ENCODE measurements at regions not wholly inside any gene's neighbourhood (a gene's known extent, or its start where the extent isn't known, plus 50 kb on each side); places are given as distances from the start of the nearest gene placed in this dataset.
A peak's percentile ranks its signal among the peaks of the same experiment; 100 is the strongest.
"Not testable (repeated sequence)": the region's sequence is repeated elsewhere in the genome, so short reads cannot be mapped to it uniquely, and the experiment has no call there.

DNA sequence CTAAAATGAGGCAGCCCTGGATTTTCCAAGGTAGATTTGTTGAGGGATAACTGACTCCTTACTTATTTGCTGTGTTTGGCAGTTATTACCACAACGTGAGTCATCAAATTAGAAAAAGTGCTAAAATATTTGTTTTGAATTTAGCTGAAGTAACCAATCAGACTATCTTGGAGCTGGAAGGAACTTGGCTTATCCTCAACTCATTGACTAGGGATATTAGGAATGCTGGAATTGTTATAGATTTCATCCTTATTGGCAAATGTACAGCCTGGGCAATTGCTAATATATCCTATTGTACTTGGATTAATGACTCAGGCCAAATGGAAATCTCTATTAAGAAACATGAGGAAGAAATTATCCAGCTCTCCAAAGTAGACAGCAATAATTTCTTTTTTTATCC is 1189.0 kb upstream of the LRRN3 start:
- ATAC-seq (ENCODE audit: low read depth): no peak
- no peak overlapping the region for H3K27ac ChIP-seq (ENCODE audit: insufficient read depth, low read length)
- no peak overlapping the region for H2AK5ac ChIP-seq (ENCODE audit: low read depth, low read length)
- H3K56ac ChIP-seq (ENCODE audit: extremely low read depth, insufficient read depth, low read length): no peak overlapping the region
- H2BK15ac ChIP-seq (ENCODE audit: low read depth, low read length): no peak overlapping the region
- no peaks in the 10 kb centered on the region for H3K9me3 ChIP-seq (ENCODE audit: control insufficient read depth, insufficient read depth, low read length)
- H3K23ac ChIP-seq (ENCODE audit: low read depth, low read length): no peak overlapping the region
- H3K9ac ChIP-seq (ENCODE audit: low read depth, low read length): no peak overlapping the region
- H3K14ac ChIP-seq (replicated peaks; ENCODE audit: low read depth, low read length): no peak overlapping the region
- no peaks in the 10 kb centered on the region for H3K36me3 ChIP-seq (ENCODE audit: control insufficient read depth, insufficient read depth, low read length)
- H3K79me1 ChIP-seq (ENCODE audit: low read depth in 1 of 2, low read length in 2 of 2): no peaks in the 10 kb centered on the region
- H4K20me1 ChIP-seq (ENCODE audit: insufficient read depth, low read length): no peaks in the 10 kb centered on the region
- DNase-seq: peak; percentile 25
- dilution Hi-C loops (cut with HindIII; ENCODE audit: low sequenced_read_pairs, unreplicated experiment): no loop called here
- H3K4ac ChIP-seq (ENCODE audit: low read depth, low read length): no peak overlapping the region
- no peak overlapping the region for H3K4me2 ChIP-seq (ENCODE audit: low read depth, low read length)
- no peak overlapping the region for H2BK120ac ChIP-seq (ENCODE audit: low read depth, low read length)
- in situ Hi-C loops (cut with MboI; ENCODE audit: low sequenced_read_pairs): no loop called here
- H2AFZ ChIP-seq (replicated peaks; ENCODE audit: low read length, poor library complexity): no peak overlapping the region
- H4K5ac ChIP-seq (ENCODE audit: low read depth, low read length): no peak overlapping the region
- H4K8ac ChIP-seq (ENCODE audit: low read depth in 2 of 2, low read length in 2 of 2): no peak overlapping the region
- H3K4me1 ChIP-seq (ENCODE audit: control insufficient read depth, insufficient read depth, low read length): no peaks in the 10 kb centered on the region
- no peak overlapping the region for H4K91ac ChIP-seq (ENCODE audit: insufficient read depth, low read depth, low read length)
- BruUV-seq (replicated peaks): no TSS peak
- no peak overlapping the region for H2AK9ac ChIP-seq (replicated peaks; ENCODE audit: low read depth, low read length, poor library complexity)
- TF ChIP-seq RAD21 (IDR thresholded peaks at IDR 0.05; ENCODE audit: low read length) (no peak), MAFK (IDR thresholded peaks at IDR 0.05; ENCODE audit: low read depth, low read length) (no peak), CEBPB (IDR thresholded peaks at IDR 0.05; ENCODE audit: low read depth, low read length) (no peak), MAZ (IDR thresholded peaks at IDR 0.05; ENCODE audit: borderline replicate concordance, low read depth, low read length) (no peak)
- CTCF ChIA-PET: interaction anchor here (0.6 kb wide), 1 partner anchor 26 kb away, joined by 3 read pairs; no protein-coding TSS in a partner anchor
- H2BK5ac ChIP-seq (ENCODE audit: low read depth, low read length, poor library complexity, severe bottlenecking): no peak overlapping the region
- no peaks in the 10 kb centered on the region for H3K9me1 ChIP-seq (ENCODE audit: insufficient read depth, low read length)
- no peak overlapping the region for H2BK20ac ChIP-seq (ENCODE audit: low read depth, low read length)
- intact Hi-C loops (cut with micrococcal nuclease): no loop called here
- no peak overlapping the region for H3K18ac ChIP-seq (ENCODE audit: low read depth, low read length)
- WGBS, 2 experiments (ENCODE audit: extremely low coverage in 2 of 2, insufficient read length in 1 of 2): no CpG with 5 or more reads among the region's 1 CpG
- no peaks in the 10 kb centered on the region for H3K27me3 ChIP-seq (ENCODE audit: control insufficient read depth, insufficient read depth, low read length)
- no peak overlapping the region for H3K4me3 ChIP-seq (ENCODE audit: insufficient read depth, low read depth, low read length)
- POLR2A ChIA-PET (ENCODE audit: unreplicated experiment): no interaction called here

DNA sequence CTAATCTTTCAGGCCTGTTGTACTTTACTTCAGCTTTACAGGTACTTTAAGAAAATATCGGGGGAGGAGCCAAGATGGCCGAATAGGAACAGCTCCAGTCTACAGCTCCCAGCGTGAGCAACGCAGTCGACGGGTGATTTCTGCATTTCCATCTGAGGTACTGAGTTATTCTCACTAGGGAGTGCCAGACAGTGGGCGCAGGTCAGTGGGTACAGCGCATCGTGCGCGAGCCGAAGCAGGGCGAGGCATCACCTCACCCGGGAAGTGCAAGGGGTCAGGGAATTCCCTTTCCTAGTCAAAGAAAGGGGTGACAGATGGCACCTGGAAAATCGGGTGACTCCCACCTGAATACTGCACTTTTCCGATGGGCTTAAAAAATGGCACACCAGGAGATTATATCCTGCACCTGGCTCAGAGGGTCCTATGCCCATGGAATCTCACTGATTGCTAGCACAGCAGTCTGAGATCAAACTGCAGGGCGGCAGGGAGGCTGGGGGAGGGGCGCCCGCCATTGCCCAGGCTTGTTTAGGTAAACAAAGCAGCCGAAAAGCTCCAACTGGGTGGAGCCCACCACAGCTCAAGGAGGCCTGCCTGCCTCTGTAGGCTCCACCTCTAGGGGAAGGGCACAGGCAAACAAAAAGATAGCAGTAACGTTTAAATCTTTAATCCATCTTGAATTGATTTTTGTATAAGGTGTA is 1185.4 kb upstream of the LRRN3 start:
- H3K36me3 ChIP-seq (ENCODE audit: control insufficient read depth, insufficient read depth, low read length); H3K79me1 ChIP-seq (ENCODE audit: low read depth in 1 of 2, low read length in 2 of 2); H4K8ac ChIP-seq (ENCODE audit: low read depth in 2 of 2, low read length in 2 of 2); H3K9me3 ChIP-seq (ENCODE audit: control insufficient read depth, insufficient read depth, low read length); H2BK120ac ChIP-seq (ENCODE audit: low read depth, low read length); H3K4me1 ChIP-seq (ENCODE audit: control insufficient read depth, insufficient read depth, low read length); H3K27me3 ChIP-seq (ENCODE audit: control insufficient read depth, insufficient read depth, low read length); H2AK5ac ChIP-seq (ENCODE audit: low read depth, low read length); H3K4me3 ChIP-seq (ENCODE audit: insufficient read depth, low read depth, low read length); H3K4me2 ChIP-seq (ENCODE audit: low read depth, low read length); dilution Hi-C loops (cut with HindIII; ENCODE audit: low sequenced_read_pairs, unreplicated experiment); POLR2A ChIA-PET (ENCODE audit: unreplicated experiment); H2AK9ac ChIP-seq (replicated peaks; ENCODE audit: low read depth, low read length, poor library complexity); H2BK15ac ChIP-seq (ENCODE audit: low read depth, low read length); CTCF ChIA-PET; ATAC-seq (ENCODE audit: low read depth); H4K91ac ChIP-seq (ENCODE audit: insufficient read depth, low read depth, low read length); H3K4ac ChIP-seq (ENCODE audit: low read depth, low read length); H3K9me1 ChIP-seq (ENCODE audit: insufficient read depth, low read length); H3K9ac ChIP-seq (ENCODE audit: low read depth, low read length); H2BK20ac ChIP-seq (ENCODE audit: low read depth, low read length); H4K20me1 ChIP-seq (ENCODE audit: insufficient read depth, low read length); H3K23ac ChIP-seq (ENCODE audit: low read depth, low read length); DNase-seq; H2BK5ac ChIP-seq (ENCODE audit: low read depth, low read length, poor library complexity, severe bottlenecking); intact Hi-C loops (cut with micrococcal nuclease); H3K56ac ChIP-seq (ENCODE audit: extremely low read depth, insufficient read depth, low read length); H4K5ac ChIP-seq (ENCODE audit: low read depth, low read length); BruUV-seq (replicated peaks); H3K18ac ChIP-seq (ENCODE audit: low read depth, low read length); H3K14ac ChIP-seq (replicated peaks; ENCODE audit: low read depth, low read length); in situ Hi-C loops (cut with MboI; ENCODE audit: low sequenced_read_pairs); H2AFZ ChIP-seq (replicated peaks; ENCODE audit: low read length, poor library complexity); H3K27ac ChIP-seq (ENCODE audit: insufficient read depth, low read length): not testable (repeated sequence)
- WGBS, 2 experiments (ENCODE audit: extremely low coverage in 2 of 2, insufficient read length in 1 of 2): 97% methylated on average over 9 of the region's 21 CpGs; no CpG with 5 or more reads in 1 of the 2 experiments
